HG03103 (cell line): ENCODE measurements at regions not wholly inside any gene's neighbourhood (a gene's known extent, or its start where the extent isn't known, plus 50 kb on each side); places are given as distances from the start of the nearest gene placed in this dataset.
A peak's percentile ranks its signal among the peaks of the same experiment; 100 is the strongest.

Source experiments
- ATAC-seq: cut with Tn5 transposase; IDR thresholded peaks from one replicate; pipeline ENCODE4 v1.9.1; 2021; ENCODE audit warnings: low read depth; ENCODE audit not compliant: unreplicated experiment

DNA sequence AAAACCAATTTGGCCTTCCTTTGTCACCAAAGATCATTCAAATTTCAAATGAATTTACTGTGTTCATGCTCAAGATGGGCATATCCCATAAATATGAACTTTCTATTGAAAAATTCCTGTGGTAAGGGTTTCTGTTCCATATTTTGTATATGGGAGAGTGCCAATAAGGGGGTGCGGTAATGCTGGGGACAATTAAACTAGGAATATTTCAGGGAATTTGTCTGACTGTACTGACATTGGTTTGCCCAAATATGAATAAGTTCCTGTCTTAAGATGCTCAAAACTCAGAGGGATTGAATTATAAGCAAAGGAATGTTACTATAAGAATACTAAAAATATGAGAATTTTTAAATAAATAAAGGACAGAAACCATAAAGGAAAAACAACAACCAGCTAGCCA, 553.0 kb upstream of the MARCKS start:
- no peak for ATAC-seq

DNA sequence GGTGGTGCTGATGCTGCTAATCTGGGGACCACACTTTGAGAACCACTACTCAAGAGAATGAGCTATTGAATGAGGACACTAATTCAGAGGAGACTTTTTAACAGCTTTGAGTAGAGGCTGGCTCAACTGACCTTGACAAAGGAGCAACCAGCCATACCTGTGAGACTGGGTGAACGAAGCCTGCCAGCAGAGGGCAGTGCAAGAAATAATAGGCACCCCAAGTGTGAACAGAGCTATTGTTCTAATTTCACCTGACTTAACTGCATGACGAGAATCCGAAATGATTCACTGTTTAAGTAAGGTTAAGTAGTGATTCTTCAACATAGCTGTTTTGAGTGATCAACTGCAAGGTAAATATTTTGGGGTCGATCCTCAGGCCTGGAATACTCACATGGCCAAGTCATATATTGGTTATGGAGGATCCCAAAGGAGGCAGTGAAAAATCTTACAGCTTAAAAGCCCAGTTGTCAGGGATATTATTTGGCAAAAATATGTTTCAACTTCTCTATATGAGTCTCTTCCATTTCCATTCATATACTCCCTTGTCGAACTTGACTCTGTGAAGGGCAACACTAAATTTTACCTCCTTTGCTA, 550.5 kb upstream of the MARCKS start:
- ATAC-seq = peak; percentile 87

DNA sequence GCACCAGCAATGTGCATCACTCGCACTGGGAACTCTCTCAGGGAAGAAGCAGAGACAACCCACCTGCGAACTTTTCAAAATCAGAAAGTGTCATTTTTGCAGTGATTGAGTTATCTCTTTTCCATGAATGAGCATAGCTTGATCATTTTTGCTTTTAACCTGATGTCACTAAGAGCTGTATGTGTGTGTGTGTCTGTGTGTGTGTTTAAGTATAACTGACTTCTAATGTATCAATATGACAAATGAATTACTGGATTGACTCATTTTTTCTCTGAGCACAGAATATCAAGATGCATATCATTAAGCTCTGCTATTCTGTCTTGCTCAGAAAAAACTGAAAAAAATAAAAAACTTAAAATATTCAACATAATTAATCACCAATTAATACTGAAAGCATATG, 548.9 kb upstream of the MARCKS start:
- no peak for ATAC-seq

DNA sequence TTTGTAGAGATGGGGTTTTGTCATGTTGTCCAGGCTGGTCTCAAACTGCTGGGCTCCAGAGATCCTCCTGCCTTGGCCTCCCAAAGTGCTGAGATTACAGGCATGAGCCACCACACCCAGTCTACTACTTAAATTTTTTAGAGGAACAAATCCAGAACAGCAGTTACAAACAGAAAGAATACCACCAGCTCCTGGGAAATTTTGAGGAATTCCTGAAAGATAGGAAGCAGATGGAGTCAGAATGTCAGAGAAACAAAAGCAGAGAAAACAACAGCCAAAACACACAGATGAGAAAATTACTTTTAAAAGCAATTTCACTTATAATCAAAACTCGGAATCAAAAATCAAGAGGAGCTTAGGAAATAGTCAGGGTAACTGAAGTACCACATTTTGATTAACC, 543.3 kb upstream of the MARCKS start:
- no peak for ATAC-seq

DNA sequence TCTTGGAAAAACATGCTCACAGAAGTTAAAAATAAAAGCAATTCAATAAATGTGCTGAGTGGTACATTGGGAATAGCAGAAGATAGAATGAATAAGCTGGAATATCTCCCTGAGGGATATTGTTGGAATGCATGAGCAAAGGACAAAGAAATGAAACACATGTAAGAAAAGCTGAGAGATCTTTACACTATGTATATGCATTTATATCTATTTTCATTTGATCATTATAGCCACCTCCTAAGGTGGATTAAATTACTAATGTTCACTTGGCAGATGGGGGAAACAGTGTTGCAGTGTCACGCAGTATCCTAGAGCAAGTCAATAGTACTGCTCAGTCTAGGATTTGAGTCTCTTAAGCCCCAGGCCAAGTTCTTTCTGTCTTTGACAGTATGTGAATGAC, 542.0 kb upstream of the MARCKS start:
- no peak for ATAC-seq

DNA sequence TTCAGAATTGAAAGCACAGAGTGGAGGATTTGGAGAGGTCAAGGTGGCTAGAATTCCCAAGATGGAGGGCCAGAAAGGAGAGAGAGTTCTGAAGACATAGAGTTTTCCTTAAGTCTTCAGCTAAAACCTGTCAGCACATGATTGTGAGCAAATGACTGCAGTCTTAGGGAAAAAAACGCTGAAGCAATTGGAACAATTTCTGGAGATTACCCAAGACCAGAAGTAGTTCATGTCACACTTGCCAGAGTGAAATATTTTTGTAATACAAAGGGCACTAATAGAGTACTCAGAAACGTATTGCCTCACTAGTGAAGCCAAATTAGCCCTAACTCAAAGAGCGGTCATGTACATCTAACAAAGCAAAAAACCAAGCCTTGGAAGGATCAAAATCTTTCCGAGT, 541.3 kb upstream of the MARCKS start:
- ATAC-seq = no peak

DNA sequence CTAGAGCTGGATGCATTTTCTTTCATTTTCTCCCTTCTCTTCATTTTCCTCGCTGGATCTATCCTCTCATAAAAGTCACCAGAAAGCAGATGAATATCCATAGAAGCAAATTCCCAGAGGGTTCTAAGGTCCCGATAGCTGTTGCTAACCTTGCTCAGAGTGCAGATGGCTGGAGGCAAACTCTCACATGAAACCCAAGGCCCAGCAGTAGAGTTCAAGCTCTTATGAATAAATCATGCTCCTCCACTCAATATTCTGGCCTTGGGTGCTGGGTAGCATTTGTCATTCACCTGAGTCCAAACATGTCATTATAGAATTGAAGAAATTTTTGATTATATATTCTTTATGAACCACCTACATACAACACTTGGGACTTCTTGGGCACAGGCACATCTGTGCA, 539.7 kb upstream of the MARCKS start:
- no peak for ATAC-seq

DNA sequence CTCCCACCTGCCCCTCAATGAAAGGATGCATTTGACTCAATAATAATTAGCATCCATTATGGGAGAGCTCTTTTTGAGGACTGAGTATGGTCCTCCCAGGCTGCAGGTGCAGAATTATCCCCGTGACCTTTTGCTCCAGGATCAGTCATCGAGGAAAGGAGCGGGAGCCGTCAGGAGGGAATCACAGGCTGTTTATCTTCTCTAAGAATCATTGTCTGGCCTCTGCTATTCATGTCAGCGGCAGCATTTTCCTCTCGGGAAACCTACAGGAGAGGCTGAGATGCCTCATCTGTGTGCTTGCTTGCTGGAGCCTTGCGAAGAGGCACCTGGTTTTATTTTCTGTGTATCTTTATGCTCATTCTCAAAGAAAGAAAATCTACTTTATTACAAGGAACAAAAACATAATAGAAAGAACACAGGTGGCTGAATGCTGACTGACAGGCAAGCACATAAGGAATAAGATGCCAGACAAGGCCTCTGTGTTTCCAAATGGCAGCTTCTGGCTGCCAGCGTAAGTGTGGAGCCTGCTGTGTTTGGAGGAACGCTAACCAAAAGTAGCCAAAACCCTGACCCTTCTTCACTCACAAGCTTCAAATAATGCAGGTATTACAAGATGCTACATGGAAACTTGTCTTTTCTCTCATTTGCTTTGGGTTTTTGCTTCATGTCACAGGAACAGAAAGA, 539.1 kb upstream of the MARCKS start:
- ATAC-seq = no peak

DNA sequence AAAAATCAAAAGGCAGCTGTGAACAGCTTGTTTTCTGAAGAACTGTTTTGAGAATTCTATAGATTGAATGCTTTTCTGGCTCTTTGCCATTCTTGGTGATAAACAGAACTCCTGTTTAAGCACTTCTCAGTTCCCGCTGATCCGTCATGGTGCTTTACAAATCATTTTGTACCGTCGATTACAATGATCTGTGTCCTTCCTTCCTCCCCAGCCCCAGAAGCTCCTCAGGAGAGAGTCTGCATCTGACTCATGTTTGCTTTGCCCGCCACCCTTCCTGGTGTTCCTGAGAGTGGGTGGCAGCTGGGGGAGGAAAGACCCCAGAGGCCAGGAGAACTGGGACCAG, 538.6 kb upstream of the MARCKS start:
- no peak for ATAC-seq

DNA sequence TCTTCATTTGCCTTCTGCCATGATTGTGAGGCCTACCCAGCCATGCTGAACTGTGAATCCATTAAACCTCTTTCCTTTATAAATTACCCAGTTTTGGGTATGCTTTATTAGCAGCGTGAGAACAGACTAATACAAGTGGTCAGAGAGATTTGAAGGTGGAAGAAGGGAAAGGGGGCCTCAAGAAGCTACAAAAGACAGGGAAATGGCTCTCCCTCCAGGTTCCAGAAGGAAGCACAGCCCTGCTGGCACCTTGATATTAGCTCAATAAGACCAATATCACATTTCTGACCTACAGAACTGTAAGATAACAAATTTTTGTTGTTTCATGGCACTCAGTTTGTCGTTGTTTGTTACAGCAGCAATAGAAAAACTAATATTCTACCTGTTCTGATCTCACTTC, 536.5 kb upstream of the MARCKS start:
- ATAC-seq = no peak

DNA sequence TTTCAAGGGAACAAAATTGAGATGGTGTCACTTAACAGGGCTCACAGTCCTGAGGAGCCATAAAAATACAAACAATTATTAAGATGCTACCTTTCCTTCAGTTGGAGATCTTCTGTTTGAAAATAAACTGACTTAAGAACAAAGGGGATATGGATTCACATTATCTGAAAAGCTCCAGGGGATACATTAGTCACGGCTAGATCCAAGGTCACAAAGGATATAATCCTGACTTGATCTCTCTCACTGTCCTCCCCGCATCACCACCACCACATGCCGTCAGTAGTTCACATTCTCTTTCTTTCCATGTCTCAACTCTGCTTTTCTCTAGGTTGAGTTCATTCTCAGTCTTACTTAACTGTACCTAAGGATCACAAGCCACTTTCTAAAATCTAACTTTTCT, 530.4 kb upstream of the MARCKS start:
- no peak for ATAC-seq

DNA sequence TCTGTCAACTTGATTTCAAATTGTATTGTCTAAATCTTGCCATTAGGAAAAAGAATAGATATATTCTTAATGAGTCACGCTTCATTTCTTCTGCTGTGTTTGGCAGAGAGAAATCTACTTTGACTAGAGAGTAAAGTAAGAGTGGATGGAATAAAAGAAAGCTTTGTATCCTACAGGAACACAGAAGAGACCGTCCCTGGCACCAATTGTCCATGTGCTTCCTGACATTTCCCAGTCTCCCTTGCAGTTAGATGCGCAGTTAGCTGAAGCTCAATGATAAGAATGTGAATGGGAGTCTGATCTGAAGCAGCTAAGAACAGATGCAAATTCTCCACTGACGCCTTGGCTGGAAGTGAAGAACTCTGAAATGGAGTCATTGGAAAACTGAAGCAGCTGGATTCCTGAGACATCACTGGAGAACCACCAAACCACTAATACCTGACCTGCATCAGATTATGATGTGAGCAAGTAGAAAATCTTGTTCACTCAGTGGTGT, 528.2 kb upstream of the MARCKS start:
- no peak for ATAC-seq

DNA sequence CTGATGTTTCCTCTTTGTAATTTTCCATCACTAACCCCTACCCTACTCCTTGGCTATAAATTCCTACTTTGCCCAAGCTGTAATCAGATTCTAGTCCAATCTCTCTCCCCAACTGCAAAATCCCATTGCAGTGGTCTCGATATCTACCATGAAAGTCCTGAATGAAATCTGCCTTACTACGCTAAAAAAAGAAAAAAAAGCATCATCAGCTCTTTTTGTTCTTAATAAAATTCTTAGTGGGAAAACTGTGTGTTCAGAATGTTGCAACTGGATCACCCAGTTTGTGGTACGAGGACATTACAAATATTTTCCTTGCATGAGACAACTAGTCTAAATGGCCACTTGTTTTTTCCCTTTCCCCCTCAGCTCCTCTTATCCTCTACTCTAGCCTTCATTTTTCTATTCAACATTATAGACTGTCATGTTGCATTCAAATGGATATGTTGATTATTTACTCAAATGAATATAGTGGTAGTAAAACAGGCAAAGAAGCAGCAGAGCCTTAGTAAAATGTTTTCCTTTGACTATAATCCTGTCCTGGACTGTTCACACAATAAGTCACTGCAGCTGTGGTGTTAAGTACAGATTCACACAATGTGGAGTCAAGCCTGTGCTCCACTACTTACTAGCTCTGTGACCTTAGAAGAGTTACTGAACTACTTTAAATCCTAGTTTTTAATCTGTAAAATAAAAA, 527.1 kb upstream of the MARCKS start:
- ATAC-seq = no peak

DNA sequence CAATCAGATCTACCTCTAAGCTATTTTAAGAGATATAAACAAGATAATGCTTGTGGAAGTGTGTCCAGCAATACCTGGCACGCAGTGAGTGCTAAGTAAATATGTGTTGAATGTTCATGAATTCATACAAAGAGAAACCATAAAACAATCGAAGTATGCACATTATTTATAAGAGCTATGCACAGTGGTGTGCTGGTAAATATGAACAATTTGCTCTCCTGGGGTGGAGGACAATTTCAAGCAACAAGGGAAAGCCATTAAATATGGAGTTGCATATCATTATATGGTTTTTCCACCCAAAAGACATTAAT, 526.6 kb upstream of the MARCKS start:
- ATAC-seq = no peak

DNA sequence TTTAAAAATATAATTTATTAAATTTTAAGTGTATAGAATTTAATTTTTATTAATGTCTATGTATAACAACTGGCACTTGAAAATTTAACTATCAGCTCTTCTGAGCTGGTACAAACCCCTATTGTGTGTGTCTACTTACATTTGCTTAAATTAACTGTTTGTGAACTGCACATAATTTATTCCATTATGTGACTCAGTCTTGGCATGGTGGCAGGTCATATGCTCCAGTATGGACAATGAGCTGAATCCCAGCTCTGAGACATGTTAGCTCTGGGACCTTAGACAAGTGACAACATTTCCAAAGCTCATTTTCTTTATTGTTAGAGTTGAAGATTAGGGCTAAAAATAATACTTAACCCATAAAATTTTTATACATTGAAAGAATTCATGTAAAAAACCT, 526.1 kb upstream of the MARCKS start:
- ATAC-seq = no peak

DNA sequence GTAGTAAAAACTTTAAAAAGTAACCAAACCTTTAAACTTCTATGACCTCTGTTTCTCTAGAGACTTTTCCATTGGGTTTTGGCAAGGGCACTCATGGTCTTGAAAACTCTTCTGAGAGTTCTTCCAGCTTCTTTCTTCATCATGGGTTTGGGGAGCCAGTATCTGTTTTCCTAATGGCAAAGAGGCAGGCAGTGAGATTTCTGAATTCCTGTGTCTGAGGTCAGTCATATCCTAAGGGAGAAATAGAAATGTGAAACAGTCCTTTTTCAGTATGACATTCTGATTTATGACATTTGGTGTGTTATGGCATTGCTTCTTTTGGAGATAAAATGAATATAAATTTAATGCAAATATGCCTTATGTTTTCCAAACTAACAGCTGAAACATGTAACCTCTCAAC, 518.5 kb upstream of the MARCKS start:
- ATAC-seq = no peak

DNA sequence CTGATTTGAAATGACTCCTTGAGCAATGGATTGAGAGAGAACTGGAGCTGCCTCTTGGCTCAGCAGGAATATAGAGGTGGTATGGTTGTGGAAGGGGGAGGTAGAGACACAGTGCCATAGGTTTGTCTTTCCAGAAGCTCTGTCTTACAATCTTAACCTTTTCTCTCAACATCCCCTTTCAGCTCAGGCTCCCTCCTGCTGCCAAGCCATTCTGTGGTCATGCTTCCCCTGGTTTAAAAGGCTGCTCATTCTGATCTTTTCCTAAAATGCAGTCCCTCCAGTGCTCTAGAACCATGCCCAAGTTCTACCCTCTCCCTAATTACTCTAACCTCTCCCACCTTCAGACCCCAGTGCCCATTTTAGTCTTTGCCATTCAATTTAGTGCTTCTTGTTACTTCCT, 517.9 kb upstream of the MARCKS start:
- no peak for ATAC-seq

DNA sequence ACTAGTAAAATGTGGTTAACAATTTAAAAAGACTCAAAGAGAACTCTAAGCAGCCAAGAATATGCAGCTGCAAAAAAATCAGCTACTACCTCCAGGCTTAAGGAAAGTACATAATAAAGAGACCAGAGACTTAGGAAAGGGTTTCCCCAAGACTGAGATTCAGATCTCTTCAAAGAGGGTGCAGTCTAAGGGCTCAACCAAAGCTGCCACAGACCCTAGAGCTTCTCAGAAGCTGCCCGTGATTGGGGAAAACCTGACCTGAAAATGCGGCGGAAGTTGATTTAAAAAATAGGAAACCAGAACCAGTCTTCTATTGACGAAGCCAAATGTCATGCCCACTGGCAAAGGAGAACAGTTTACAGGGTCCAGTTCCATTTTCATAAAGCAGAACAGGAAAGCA, 516.8 kb upstream of the MARCKS start:
- no peak for ATAC-seq

DNA sequence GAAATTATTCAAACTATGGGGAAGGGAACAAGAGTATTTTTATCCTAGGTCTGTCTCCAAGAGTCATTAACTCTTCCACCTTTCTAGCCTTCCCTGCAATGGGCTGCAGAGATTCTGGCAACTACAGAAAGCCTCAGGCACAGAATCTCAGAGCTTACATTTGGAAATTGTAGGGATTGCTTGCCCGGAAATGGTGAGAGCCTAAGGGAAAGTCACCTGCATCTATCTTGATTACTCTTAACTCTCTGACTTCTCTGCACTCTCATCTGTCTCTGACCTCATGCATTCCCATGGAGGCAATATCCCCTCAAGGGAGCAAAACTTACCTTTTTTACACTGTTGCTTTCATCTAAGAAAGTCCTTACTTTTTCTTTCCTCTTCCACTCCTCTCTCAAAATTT, 513.2 kb upstream of the MARCKS start:
- no peak for ATAC-seq

DNA sequence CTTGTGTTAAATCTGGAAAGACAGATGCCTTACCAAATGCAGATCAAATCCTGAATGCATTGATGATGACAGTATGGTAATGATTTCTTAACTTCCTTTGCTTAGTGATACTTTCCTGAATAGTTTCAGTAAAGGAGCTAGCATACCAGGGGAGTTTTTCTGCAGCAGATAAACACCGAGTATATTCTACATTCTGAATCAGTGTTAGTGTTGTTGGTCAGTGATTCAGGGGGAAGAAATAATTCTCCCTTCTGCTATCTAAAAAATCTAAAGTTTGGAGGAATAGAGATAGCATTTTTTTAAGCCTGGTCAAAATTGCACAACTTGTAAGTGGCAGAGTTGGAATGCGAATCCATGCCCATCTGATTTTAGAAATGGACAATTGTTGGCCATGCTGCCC, 512.2 kb upstream of the MARCKS start:
- no peak for ATAC-seq

DNA sequence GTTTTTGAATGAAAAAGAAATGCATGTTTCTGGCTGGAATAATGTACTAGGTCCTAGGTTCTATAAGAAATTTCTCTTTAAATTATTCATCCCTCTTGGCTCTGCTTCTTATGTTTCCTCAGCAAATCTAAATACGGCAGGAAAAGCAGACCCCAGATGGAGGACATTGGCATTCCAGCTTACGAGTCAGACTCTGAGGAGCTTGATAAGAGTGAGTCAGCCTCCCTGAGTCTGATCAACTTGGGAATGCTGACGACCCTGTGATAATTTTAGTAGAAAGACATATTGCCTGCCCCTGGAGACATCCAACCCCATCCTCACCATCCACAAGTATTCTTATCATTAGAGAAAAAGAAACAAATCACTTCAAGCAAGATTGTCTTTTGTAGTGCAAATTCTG, 509.7 kb upstream of the MARCKS start:
- no peak for ATAC-seq

DNA sequence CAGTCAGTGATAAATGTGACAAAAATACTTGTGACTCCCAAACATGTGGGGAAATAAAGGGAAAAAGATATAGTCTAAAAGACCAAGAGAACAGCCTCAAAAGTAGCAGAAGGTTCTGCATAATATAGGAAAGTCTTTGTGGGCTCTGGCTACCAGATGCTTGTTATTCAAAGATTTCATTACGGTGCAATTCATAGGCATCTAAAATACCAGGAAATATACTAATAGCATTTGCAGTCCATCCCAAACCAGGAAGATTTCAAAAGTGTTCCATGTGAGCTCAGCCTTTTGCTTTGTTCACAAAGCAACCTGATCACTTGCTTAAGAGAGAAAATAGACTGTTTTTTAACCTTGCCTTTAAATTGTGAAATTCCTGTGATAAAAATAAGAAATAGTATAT, 506.7 kb upstream of the MARCKS start:
- ATAC-seq = no peak
